Activated naive CD4-positive, alpha-beta T cell treated with anti-CD3 and anti-CD28 coated beads for 36 hours (primary cell): ENCODE measurements at regions not wholly inside any gene's neighbourhood (a gene's known extent, or its start where the extent isn't known, plus 50 kb on each side); places are given as distances from the start of the nearest gene placed in this dataset.
"Not testable (repeated sequence)": the region's sequence is repeated elsewhere in the genome, so short reads cannot be mapped to it uniquely, and the experiment has no call there.

ENCODE experiments used
- CTCF ChIA-PET: fragments of 350-600 bp; sonication (Branson Sonifier 250); formaldehyde crosslinking; loops from one replicate; lab custom pipeline; 2021; ENCODE audit warnings: antibody characterized with exemption; lab: Charles Lee
- DNase-seq: peaks from one replicate; pipeline ENCODE4 v3.0.0-alpha.2; 2020
- H3K27ac Mint-ChIP-seq: one replicate; pipeline ENCODE4 v1.8.0; 2021; ENCODE audit warnings: mild to moderate bottlenecking, mixed read lengths
- H3K27me3 Mint-ChIP-seq: one replicate; pipeline ENCODE4 v1.8.0; 2021; ENCODE audit warnings: low read depth, mixed read lengths
- H3K36me3 Mint-ChIP-seq: one replicate; pipeline ENCODE4 v1.8.0; 2021; ENCODE audit warnings: low read depth, mixed read lengths
- H3K4me1 Mint-ChIP-seq: one replicate; pipeline ENCODE4 v1.8.0; 2021; ENCODE audit warnings: low read depth, mixed read lengths
- H3K4me3 Mint-ChIP-seq: one replicate; pipeline ENCODE4 v1.8.0; 2021; ENCODE audit warnings: mild to moderate bottlenecking, moderate library complexity, mixed read lengths
- H3K9me3 Mint-ChIP-seq: one replicate; pipeline ENCODE4 v1.8.0; 2021; ENCODE audit warnings: mixed read lengths
- intact Hi-C: fragments of 100-400 bp; cut with micrococcal nuclease; formaldehyde crosslinking; loops from one replicate; pipeline ENCODE4 v1.15.1; 2023

DNA sequence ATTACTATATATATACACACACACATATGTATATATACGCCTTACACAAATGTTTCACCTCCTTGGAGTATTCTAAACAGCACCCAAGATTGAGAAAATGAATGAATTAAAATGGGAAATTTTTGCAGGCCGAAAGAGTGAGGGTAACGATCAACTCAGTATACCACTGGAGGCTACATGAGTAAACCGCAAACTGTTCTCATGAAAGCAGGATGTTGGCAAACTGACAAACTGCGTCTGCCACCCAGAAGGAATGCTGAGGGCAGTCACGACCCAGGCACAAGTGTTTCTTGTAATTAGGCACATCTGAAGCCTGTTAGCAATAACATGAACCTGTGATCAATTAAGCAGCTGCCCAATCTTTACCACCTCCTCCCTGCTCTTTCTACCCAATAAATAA is 666.5 kb downstream of the TDRD15 start:
- not testable (repeated sequence) for DNase-seq

DNA sequence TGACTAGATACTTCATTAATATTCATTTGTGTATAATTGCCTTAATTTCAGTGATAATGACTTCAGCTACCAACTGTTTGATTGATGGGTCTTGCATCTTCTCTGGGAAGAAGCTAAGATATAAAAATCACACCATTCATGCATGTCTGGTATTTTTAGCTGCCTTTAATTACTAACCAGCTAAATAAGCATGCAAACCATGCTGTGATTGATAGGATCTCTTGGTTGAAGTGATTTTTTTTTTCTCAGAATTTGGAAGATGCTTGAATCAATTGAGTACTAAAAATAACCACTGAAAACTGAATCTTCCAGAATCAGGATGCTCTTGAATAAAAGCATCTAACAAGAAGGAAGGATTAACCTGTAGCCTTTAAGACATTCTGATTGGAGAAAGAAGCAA is 668.8 kb downstream of the TDRD15 start:
- H3K36me3 Mint-ChIP-seq: no peaks in the 10 kb centered on the region
- no peak overlapping the region for H3K27ac Mint-ChIP-seq
- CTCF ChIA-PET: no interaction called here
- peaks cover 4% of the 10 kb centered on the region for H3K9me3 Mint-ChIP-seq
- no peak for DNase-seq
- no peaks in the 10 kb centered on the region for H3K27me3 Mint-ChIP-seq
- H3K4me1 Mint-ChIP-seq: no peaks in the 10 kb centered on the region
- intact Hi-C loops: no loop called here
- no peak overlapping the region for H3K4me3 Mint-ChIP-seq

More for the DNA sequence above, 666.5 kb downstream of the TDRD15 start:
- intact Hi-C loops, CTCF ChIA-PET, H3K36me3 Mint-ChIP-seq, H3K4me1 Mint-ChIP-seq, H3K4me3 Mint-ChIP-seq, H3K27me3 Mint-ChIP-seq, H3K27ac Mint-ChIP-seq, H3K9me3 Mint-ChIP-seq: not testable (repeated sequence)

- H3K27me3 Mint-ChIP-seq: no peaks in the 10 kb centered on the region
- peaks cover 4% of the 10 kb centered on the region for H3K9me3 Mint-ChIP-seq
- CTCF ChIA-PET: no interaction called here
- H3K27ac Mint-ChIP-seq: no peak overlapping the region
- no peaks in the 10 kb centered on the region for H3K36me3 Mint-ChIP-seq
- H3K4me1 Mint-ChIP-seq: no peaks in the 10 kb centered on the region
- no peak for DNase-seq
- intact Hi-C loops: no loop called here
- H3K4me3 Mint-ChIP-seq: no peak overlapping the region
Observed at GRCh38 chr2:21793461-21793860, 669.7 kb downstream of the TDRD15 start.

DNA sequence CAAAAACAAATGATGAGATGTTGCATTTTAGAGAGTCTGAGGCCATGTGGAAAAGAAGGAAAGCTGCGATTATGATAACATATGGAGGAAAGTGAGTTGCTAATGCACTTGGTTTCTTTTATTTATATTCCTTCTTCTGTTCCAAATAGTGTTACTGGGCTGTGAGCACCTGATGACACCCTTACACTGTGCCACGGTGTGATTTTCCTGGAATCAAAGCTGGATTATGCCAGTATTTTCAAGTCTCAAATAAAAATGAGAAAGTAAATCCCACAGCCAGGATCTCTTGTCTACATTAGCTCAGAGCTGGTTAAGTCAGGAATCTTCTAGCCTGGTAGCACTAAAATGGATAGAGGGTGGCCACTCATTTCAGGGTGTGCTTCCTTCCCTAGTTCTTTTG is 670.8 kb downstream of the TDRD15 start:
- intact Hi-C loops: no loop called here
- H3K36me3 Mint-ChIP-seq: no peaks in the 10 kb centered on the region
- CTCF ChIA-PET: interaction anchor here (0.7 kb wide), 1 partner anchor 9 kb away, joined by 3 read pairs; no protein-coding TSS in a partner anchor
- H3K27ac Mint-ChIP-seq: no peak overlapping the region
- H3K4me1 Mint-ChIP-seq: no peaks in the 10 kb centered on the region
- no peak for DNase-seq
- H3K4me3 Mint-ChIP-seq: no peak overlapping the region
- H3K9me3 Mint-ChIP-seq: peaks cover 3% of the 10 kb centered on the region
- H3K27me3 Mint-ChIP-seq: no peaks in the 10 kb centered on the region

DNA sequence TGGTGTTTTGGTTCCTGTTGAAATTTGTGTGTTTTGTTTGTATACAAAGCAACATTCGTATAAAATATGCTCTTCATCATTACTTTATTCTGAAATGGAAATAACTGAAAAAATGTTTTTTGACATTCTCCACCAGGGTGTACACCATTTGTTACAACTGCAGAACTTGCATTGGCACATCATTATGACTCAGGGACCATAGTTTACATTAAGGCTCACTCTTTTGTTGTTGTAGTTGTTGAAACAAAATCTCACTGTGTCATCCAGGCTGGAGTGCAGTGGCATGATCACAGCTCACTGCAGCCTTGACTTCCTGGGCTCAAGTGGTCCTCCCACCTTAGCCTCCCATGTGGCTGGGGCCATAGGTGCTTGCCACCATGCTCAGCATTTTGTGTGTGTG is 676.6 kb downstream of the TDRD15 start:
- H3K27ac Mint-ChIP-seq: no peak overlapping the region
- intact Hi-C loops: no loop called here
- CTCF ChIA-PET: no interaction called here
- H3K4me3 Mint-ChIP-seq: no peak overlapping the region
- H3K4me1 Mint-ChIP-seq: no peaks in the 10 kb centered on the region
- no peak for DNase-seq
- no peaks in the 10 kb centered on the region for H3K27me3 Mint-ChIP-seq
- H3K36me3 Mint-ChIP-seq: no peaks in the 10 kb centered on the region
- peaks cover 5% of the 10 kb centered on the region for H3K9me3 Mint-ChIP-seq

DNA sequence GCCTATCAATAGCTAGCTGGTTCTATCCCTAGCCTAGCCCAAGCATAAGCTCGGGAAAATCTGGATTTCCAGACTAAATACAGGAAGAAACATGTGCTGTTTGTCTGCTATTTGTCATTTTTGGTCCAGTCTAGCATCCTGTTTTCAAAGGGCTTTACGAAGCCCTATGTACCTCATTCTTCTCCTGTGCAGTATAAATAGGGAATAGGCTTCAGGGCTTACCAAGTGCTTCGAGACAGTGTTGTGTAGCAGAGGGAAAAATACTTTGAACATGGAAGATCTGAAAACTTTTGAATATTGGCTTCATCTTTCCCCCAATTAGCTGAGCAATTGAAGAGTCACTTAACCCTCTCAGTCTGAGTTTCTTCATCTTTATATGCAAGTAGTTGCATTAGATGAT is 679.8 kb downstream of the TDRD15 start:
- no peaks in the 10 kb centered on the region for H3K4me1 Mint-ChIP-seq
- no peaks in the 10 kb centered on the region for H3K27me3 Mint-ChIP-seq
- DNase-seq: no peak
- peaks cover 3% of the 10 kb centered on the region for H3K9me3 Mint-ChIP-seq
- H3K36me3 Mint-ChIP-seq: no peaks in the 10 kb centered on the region
- intact Hi-C loops: no loop called here
- no peak overlapping the region for H3K4me3 Mint-ChIP-seq
- CTCF ChIA-PET: interaction anchor here (0.6 kb wide), 1 partner anchor 9 kb away, joined by 3 read pairs; no protein-coding TSS in a partner anchor
- H3K27ac Mint-ChIP-seq: no peak overlapping the region

GRCh38 chr2:21804151-21804550 is 680.4 kb downstream of the TDRD15 start:
- intact Hi-C loops: no loop called here
- CTCF ChIA-PET: no interaction called here
- Mint-ChIP-seq H3K27me3 (no peaks in the 10 kb centered on the region), H3K4me3 (no peak overlapping the region), H3K27ac (no peak overlapping the region), H3K36me3 (no peaks in the 10 kb centered on the region), H3K4me1 (no peaks in the 10 kb centered on the region), H3K9me3 (peaks cover 3% of the 10 kb centered on the region)
- DNase-seq: no peak

DNA sequence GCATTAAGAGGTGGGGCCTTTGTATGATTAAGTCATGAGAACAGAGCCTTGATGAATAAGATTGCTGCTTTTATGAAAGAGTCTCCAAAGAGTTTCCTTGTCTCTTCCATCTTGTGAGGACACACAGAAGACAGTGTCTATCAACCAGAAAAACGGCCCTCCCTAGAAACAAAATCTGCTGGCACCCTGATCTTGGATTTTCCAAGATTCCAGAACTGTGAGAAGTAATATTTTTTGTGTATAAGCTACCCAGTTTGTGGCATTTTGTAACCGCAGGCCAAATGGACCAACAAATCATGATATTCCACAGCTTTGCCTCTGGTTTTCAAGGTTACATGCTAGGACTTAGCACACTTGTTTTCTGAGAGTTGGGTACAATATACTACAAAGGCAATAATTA is 687.8 kb downstream of the TDRD15 start:
- DNase-seq: no peak
- Mint-ChIP-seq H3K4me1 (no peaks in the 10 kb centered on the region), H3K4me3 (no peak overlapping the region), H3K36me3 (no peaks in the 10 kb centered on the region), H3K27me3 (no peaks in the 10 kb centered on the region), H3K27ac (no peak overlapping the region), H3K9me3 (peaks cover 1% of the 10 kb centered on the region)
- intact Hi-C loops: no loop called here
- CTCF ChIA-PET: no interaction called here

DNA sequence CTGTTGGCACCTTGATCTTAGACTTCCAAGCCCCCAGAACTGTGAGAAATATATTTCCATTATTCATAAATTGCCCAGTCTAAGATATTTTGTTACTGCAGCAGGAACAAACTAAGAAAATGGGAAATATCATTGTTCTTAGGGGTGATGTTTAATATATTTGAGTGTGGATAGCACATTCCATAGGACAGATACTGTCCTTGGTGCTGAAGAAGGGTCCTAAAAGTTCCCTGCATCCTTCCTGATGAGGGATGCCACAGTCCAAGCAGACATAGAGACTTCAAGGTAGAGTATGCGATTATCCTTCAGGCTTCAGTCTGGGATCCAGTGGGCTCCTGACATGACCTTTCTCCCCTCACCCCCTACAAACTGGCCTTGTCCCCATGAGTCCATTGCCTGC is 689.0 kb downstream of the TDRD15 start:
- CTCF ChIA-PET: no interaction called here
- H3K9me3 Mint-ChIP-seq: peaks cover 1% of the 10 kb centered on the region
- H3K4me3 Mint-ChIP-seq: no peak overlapping the region
- no peak for DNase-seq
- H3K36me3 Mint-ChIP-seq: no peaks in the 10 kb centered on the region
- intact Hi-C loops: no loop called here
- no peaks in the 10 kb centered on the region for H3K4me1 Mint-ChIP-seq
- H3K27ac Mint-ChIP-seq: no peak overlapping the region
- no peaks in the 10 kb centered on the region for H3K27me3 Mint-ChIP-seq

DNA sequence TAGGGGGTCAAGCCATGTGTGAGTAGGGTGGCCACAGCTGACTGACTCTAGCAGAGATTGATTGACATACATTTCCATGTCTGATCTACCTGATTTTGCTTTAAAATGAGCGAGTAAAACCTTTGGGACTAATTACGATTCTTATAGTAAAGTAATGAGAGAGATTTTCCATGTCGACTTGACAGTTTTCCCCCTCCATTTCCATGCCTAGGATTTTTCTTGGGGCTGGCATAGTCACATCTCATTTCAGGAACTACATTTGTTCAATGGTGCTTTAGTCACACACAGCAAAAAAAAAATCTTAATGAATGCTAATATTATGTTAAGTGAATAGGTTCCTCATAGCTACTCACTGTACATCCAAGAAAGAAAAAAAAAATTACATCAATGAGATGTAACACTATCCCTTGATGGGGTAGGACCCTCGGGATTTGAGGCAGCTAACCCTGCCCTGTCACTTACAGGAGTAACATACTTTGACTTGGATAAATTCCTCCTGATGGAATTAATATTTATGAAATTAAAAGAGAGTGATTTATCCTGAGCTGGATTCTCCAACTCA is 690.9 kb downstream of the TDRD15 start:
- H3K4me1 Mint-ChIP-seq: no peaks in the 10 kb centered on the region
- intact Hi-C loops: no loop called here
- CTCF ChIA-PET: no interaction called here
- DNase-seq: no peak
- no peaks in the 10 kb centered on the region for H3K27me3 Mint-ChIP-seq
- peaks cover 1% of the 10 kb centered on the region for H3K9me3 Mint-ChIP-seq
- H3K27ac Mint-ChIP-seq: no peak overlapping the region
- no peaks in the 10 kb centered on the region for H3K36me3 Mint-ChIP-seq
- no peak overlapping the region for H3K4me3 Mint-ChIP-seq

DNA sequence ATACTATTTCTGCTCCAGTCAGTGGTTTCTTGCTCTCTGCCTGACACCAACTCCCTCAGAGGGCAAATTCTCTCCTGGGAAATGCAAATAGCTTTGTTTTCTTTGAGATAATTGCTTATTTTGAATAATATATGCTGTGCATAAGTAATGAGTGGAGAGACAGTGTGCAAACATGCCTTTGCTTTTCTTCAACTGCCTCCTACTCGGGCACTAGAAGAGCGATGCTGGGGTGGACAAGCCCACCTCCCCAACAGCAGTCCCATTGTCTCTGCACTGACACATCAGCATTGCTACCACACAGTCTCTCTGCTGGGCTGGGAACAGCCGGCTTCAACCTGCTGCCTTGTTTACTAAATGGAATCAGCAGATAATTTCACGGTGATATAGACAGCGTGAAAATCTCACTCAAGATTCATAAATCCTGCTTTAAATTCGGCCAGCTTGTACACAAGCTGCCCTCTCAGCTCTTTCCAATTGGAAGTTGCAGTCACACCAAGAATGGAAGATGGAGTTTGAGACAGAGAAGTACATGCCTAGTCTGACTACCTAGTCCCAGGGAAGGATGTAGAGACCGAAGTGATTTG is 694.5 kb downstream of the TDRD15 start:
- H3K4me3 Mint-ChIP-seq: no peak overlapping the region
- intact Hi-C loops: no loop called here
- CTCF ChIA-PET: no interaction called here
- no peak overlapping the region for H3K27ac Mint-ChIP-seq
- no peaks in the 10 kb centered on the region for H3K36me3 Mint-ChIP-seq
- H3K27me3 Mint-ChIP-seq: no peaks in the 10 kb centered on the region
- H3K9me3 Mint-ChIP-seq: peaks cover 2% of the 10 kb centered on the region
- no peak for DNase-seq
- H3K4me1 Mint-ChIP-seq: no peaks in the 10 kb centered on the region

DNA sequence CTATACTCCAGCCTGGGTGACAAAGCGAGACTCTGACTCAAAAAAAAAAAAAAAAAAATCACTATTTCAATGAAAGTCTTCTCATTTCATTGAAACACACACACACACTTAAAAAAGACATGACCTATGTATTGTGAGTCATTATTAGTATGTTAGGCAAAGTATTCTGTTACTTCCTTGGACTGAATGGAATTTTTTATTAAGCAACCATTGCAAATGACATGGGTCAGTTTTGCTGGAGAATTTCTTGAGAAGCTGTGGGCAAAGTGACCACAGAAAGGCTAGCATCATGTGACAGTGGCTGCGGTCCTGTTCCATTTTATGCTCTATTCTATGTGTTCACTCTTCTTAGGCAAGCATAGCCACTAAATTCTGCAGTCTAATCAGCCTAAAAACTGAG is 695.7 kb downstream of the TDRD15 start:
- Mint-ChIP-seq H3K27me3 (no peaks in the 10 kb centered on the region), H3K9me3 (peaks cover 2% of the 10 kb centered on the region), H3K4me3 (no peak overlapping the region), H3K27ac (no peak overlapping the region), H3K4me1 (no peaks in the 10 kb centered on the region), H3K36me3 (no peaks in the 10 kb centered on the region)
- intact Hi-C loops: no loop called here
- DNase-seq: no peak
- CTCF ChIA-PET: no interaction called here

GRCh38 chr2:21820271-21820670 is 696.5 kb downstream of the TDRD15 start:
- CTCF ChIA-PET: no interaction called here
- Mint-ChIP-seq H3K36me3 (no peaks in the 10 kb centered on the region), H3K27ac (no peak overlapping the region), H3K4me1 (no peaks in the 10 kb centered on the region), H3K9me3 (peaks cover 4% of the 10 kb centered on the region), H3K4me3 (no peak overlapping the region), H3K27me3 (no peaks in the 10 kb centered on the region)
- intact Hi-C loops: no loop called here
- DNase-seq: no peak
